Stimulated activated CD4-positive, alpha-beta T cell treated with anti-CD3 and anti-CD28 coated beads, TNF-alpha, amount 100 ng/mL, for 1 hour (primary cell): ENCODE measurements at regions not wholly inside any gene's neighbourhood (a gene's known extent, or its start where the extent isn't known, plus 50 kb on each side); places are given as distances from the start of the nearest gene placed in this dataset.

ENCODE experiments used
- DNase-seq, 3 donors: peaks; one replicate each; pipeline ENCODE4 v3.0.0-alpha.2; 2020; ENCODE audit warnings: low read depth in 3 of 3, low spot score in 1 of 3

- no peak for DNase-seq
Observed at GRCh38 chr9:79796411-79796810, 224.6 kb downstream of the TLE4 start.

GRCh38 chr9:79788662-79789061, 216.9 kb downstream of the TLE4 start:
- DNase-seq: no peak

GRCh38 chr9:79781263-79781662, 209.5 kb downstream of the TLE4 start:
- DNase-seq: no peak

- no peak for DNase-seq
Observed at GRCh38 chr9:79780559-79780958, 208.8 kb downstream of the TLE4 start.

GRCh38 chr9:79779901-79780300, 208.1 kb downstream of the TLE4 start:
- DNase-seq: no peak

- no peak for DNase-seq
Observed at GRCh38 chr9:79778581-79778980, 206.8 kb downstream of the TLE4 start.

- no peak for DNase-seq
Observed at GRCh38 chr9:79776581-79776980, 204.8 kb downstream of the TLE4 start.
